Colonic mucosa (tissue), 4 donors: ENCODE measurements at regions not wholly inside any gene's neighbourhood (a gene's known extent, or its start where the extent isn't known, plus 50 kb on each side); places are given as distances from the start of the nearest gene placed in this dataset.

ENCODE experiments used
- DNase-seq: peaks from one replicate; pipeline ENCODE4 v3.0.0-alpha.2; 2020
- H3K27ac ChIP-seq: fragments of 200-600 bp; one replicate; pipeline ENCODE4 v1.8.0; 2021
- H3K27me3 ChIP-seq: fragments of 200-600 bp; one replicate; pipeline ENCODE4 v1.8.0; 2021
- H3K36me3 ChIP-seq: fragments of 200-600 bp; one replicate; pipeline ENCODE4 v1.8.0; 2021
- H3K4me1 ChIP-seq: fragments of 200-600 bp; one replicate; pipeline ENCODE4 v1.8.0; 2021; ENCODE audit warnings: mild to moderate bottlenecking
- H3K4me3 ChIP-seq: fragments of 200-600 bp; one replicate; pipeline ENCODE4 v1.8.0; 2021
- H3K9ac ChIP-seq, 2 donors: one replicate each; pipeline ENCODE4 v1.7.0; 2013; ENCODE audit warnings: control low read depth in 2 of 2, low read depth in 2 of 2, low read length in 2 of 2
- H3K9me3 ChIP-seq: fragments of 200-600 bp; one replicate; pipeline ENCODE4 v1.8.0; 2021
- intact Hi-C: fragments of 100-400 bp; cut with DNase I; formaldehyde crosslinking; loops from one replicate; pipeline ENCODE4 v1.14.1; 2022
- TF ChIP-seq, protein P1 (sequence below): fragments of 200-600 bp; IDR thresholded peaks from one replicate; pipeline ENCODE4 v1.8.0; 2022; ENCODE audit warnings: antibody characterized with exemption, mild to moderate bottlenecking
- donor health status: healthy.
- donor health status: DM: no; HTN: no; CAD: no.
- donor health status: DM: no; HTN: no; CAD: no.

DNA sequence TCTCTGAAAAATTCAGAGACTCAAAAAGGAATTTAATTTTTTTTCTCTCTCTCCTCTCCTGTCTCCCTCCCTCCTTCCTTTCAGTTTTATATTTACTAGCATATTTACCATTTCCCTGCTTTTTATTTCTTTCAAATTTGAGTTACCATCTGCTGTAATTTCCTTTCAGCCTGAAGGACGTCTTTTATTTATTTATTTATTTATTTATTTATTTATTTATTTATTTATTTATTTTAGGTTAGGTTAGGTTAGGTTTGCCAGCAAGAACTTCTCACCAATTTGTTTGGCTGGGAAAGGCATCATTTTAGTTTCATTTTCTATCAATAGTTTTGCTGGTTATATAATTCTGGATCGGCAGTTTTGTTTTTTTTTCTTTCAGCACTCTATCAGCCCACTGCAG lies 231.7 kb upstream of the ZRANB2 start:
- Histone ChIP-seq H3K27ac (no peak overlapping the region), H3K36me3 (no peaks in the 10 kb centered on the region), H3K9ac (no peak overlapping the region), H3K9me3 (no peaks in the 10 kb centered on the region), H3K4me1 (no peaks in the 10 kb centered on the region), H3K27me3 (no peaks in the 10 kb centered on the region), H3K4me3 (no peak overlapping the region)
- no peak for DNase-seq
- intact Hi-C loops, result no loop called here
- TF ChIP-seq, protein P1, sequence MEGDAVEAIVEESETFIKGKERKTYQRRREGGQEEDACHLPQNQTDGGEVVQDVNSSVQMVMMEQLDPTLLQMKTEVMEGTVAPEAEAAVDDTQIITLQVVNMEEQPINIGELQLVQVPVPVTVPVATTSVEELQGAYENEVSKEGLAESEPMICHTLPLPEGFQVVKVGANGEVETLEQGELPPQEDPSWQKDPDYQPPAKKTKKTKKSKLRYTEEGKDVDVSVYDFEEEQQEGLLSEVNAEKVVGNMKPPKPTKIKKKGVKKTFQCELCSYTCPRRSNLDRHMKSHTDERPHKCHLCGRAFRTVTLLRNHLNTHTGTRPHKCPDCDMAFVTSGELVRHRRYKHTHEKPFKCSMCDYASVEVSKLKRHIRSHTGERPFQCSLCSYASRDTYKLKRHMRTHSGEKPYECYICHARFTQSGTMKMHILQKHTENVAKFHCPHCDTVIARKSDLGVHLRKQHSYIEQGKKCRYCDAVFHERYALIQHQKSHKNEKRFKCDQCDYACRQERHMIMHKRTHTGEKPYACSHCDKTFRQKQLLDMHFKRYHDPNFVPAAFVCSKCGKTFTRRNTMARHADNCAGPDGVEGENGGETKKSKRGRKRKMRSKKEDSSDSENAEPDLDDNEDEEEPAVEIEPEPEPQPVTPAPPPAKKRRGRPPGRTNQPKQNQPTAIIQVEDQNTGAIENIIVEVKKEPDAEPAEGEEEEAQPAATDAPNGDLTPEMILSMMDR, result no peak

DNA sequence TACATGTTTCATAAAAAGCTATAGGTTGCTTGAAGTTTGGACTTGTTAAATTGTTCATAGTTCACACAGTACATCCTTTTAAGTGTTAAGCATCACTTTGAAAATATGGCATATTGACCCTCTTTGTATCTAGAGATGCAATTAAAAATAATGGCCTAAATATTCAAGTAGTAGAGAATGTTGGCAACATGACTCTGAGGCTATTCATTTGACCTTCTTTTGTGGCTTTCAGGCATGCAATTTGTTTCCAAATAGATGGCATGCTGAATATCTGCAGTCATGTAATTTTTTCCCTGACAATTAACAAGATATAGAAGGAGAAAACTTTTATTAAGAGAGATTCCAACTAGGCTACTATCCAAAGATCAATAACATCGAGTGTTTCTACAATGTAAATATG lies 230.5 kb upstream of the ZRANB2 start:
- DNase-seq, result no peak
- Histone ChIP-seq H3K27ac (no peak overlapping the region), H3K9ac (no peak overlapping the region), H3K36me3 (no peaks in the 10 kb centered on the region), H3K4me1 (no peaks in the 10 kb centered on the region), H3K4me3 (no peak overlapping the region), H3K9me3 (no peaks in the 10 kb centered on the region), H3K27me3 (no peaks in the 10 kb centered on the region)
- TF ChIP-seq, protein P1, result no peak
- intact Hi-C loops, result no loop called here

DNA sequence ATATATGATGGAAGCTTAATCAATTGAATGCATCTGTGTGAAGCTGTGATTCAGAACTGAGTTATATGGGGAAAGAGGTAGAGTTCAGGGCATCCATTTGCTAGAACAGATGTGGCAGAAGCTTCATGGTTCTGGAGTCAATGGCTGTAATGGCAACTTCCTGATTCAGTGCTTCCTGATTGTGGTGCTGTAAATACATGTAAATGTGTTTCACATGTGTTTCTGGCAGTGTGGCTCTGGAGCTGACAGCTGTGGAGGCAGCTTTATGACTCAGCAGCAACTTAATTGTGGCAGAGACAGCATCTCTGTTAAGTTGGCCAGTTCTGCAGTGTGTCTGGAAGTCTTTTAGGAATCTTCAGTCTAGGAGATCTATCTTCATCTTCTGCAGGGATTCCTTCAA lies 226.6 kb upstream of the ZRANB2 start:
- no peaks in the 10 kb centered on the region for H3K36me3 ChIP-seq
- intact Hi-C loops, result no loop called here
- H3K4me1 ChIP-seq, result no peaks in the 10 kb centered on the region
- H3K27ac ChIP-seq, result no peak overlapping the region
- peak; percentile 25 for DNase-seq
- H3K27me3 ChIP-seq, result no peaks in the 10 kb centered on the region
- no peak overlapping the region for H3K9ac ChIP-seq
- no peaks in the 10 kb centered on the region for H3K9me3 ChIP-seq
- no peak overlapping the region for H3K4me3 ChIP-seq
- TF ChIP-seq, protein P1, result no peak

DNA sequence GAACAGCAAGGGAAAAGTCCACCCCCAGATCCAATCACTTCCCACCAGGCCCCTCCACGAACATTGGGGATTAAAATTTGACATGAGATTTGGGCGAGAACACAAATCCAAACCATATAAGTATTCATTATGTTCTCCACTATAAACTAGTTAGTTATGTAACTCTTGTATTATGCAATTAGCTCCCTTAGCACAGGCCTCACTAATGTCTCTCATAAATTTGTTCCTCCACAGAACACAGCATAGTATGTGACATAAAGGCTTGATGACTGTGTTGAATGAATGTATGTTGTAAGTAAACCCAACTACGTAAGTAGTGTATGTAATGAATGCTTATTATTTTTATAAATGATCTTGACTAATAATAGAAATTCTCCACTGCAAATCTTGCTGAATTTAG lies 223.3 kb upstream of the ZRANB2 start:
- no peak overlapping the region for H3K27ac ChIP-seq
- DNase-seq, result no peak
- no peaks in the 10 kb centered on the region for H3K36me3 ChIP-seq
- no peaks in the 10 kb centered on the region for H3K4me1 ChIP-seq
- H3K9ac ChIP-seq, result no peak overlapping the region
- no peak overlapping the region for H3K4me3 ChIP-seq
- no peaks in the 10 kb centered on the region for H3K9me3 ChIP-seq
- H3K27me3 ChIP-seq, result no peaks in the 10 kb centered on the region
- TF ChIP-seq, protein P1, result no peak
- intact Hi-C loops, result no loop called here

DNA sequence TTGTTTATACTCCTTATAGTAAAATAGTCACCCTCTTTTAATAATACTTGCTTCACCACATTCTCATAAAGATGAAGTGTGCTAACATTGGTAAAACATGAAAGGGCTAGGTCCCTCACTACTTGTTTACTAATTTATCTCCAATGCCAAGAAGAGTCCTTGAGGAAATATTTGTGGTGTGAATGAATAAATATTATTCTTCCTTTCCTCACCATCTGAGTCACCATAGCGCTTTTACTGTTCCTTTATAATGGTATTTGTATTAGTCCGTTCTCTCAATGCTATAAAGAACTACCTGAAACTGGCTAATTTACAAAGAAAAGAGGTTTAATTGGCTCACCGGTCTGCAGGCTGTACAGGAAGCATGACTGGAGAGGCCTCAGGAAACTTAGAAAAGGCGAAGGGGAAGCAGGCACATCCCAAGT lies 222.8 kb upstream of the ZRANB2 start:
- DNase-seq, result no peak
- intact Hi-C loops, result no loop called here
- no peaks in the 10 kb centered on the region for H3K36me3 ChIP-seq
- TF ChIP-seq, protein P1, result no peak
- no peaks in the 10 kb centered on the region for H3K27me3 ChIP-seq
- H3K9me3 ChIP-seq, result no peaks in the 10 kb centered on the region
- H3K9ac ChIP-seq, result no peak overlapping the region
- no peak overlapping the region for H3K27ac ChIP-seq
- no peaks in the 10 kb centered on the region for H3K4me1 ChIP-seq
- H3K4me3 ChIP-seq, result no peak overlapping the region

DNA sequence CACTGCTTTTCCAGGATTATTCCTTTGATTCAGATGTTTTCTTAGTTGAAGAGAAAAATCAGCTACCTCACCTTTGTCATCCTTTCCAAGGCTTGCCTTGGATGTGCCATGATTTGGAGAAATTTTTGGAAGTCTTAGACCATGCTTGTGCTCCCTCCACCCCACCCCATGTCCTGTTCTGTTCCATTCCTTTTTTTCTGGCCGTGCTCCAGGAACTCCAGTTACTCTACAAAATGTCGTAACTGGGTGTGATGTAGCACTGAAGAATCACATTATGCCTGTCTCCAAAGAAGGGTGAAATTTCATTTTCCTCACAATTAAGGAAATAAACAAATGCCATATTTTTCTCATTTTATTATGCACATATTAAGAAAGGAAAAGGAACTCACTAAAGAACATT lies 217.8 kb upstream of the ZRANB2 start:
- H3K9me3 ChIP-seq, result no peaks in the 10 kb centered on the region
- H3K27ac ChIP-seq, result no peak overlapping the region
- no peaks in the 10 kb centered on the region for H3K36me3 ChIP-seq
- no peak overlapping the region for H3K4me3 ChIP-seq
- no peak for DNase-seq
- intact Hi-C loops, result no loop called here
- TF ChIP-seq, protein P1, result no peak
- no peak overlapping the region for H3K9ac ChIP-seq
- H3K4me1 ChIP-seq, result no peaks in the 10 kb centered on the region
- no peaks in the 10 kb centered on the region for H3K27me3 ChIP-seq
